CD4-positive, alpha-beta T cell (primary cell): ENCODE measurements at regions not wholly inside any gene's neighbourhood (a gene's known extent, or its start where the extent isn't known, plus 50 kb on each side); places are given as distances from the start of the nearest gene placed in this dataset.

Source experiments
- ATAC-seq: fragments of 200-7000 bp; cut with Tn5 transposase; one replicate; pipeline ENCODE4 v1.10.0; 2022; ENCODE audit warnings: mild to moderate bottlenecking; ENCODE audit not compliant: poor library complexity
- CTCF ChIA-PET: fragments of 350-600 bp; sonication (Branson Sonifier 250); formaldehyde crosslinking; loops from one replicate; lab custom pipeline; 2021; ENCODE audit warnings: antibody characterized with exemption, inconsistent platforms; lab: Charles Lee
- POLR2A ChIA-PET: fragments of 350-600 bp; sonication (Branson Sonifier 250); formaldehyde crosslinking; loops from one replicate; lab custom pipeline; 2021; ENCODE audit warnings: antibody characterized with exemption, inconsistent platforms; lab: Charles Lee
- DNase-seq, 14 experiments: peaks; one replicate each; pipeline ENCODE4 v3.0.0-alpha.2; 2013 to 2020; ENCODE audit warnings: mixed read lengths in 2 of 14
- H3K27ac ChIP-seq, 2 donors: one replicate each; pipeline versions ENCODE4 v1.5.1 to v1.7.0; 2013; ENCODE audit warnings: low read length in 2 of 2, low read depth in 1 of 2, mild to moderate bottlenecking in 1 of 2
- H3K27me3 ChIP-seq, 2 experiments: 1 replicate in 1 of 2; 2 replicates in 1 of 2; pipeline versions ENCODE4 v1.6.1 to v1.7.0; 2013; ENCODE audit warnings: low read length in 2 of 2, control low read depth in 1 of 2, mild to moderate bottlenecking in 1 of 2, moderate library complexity in 1 of 2; ENCODE audit not compliant: insufficient read depth in 2 of 2, control insufficient read depth in 1 of 2
- H3K36me3 ChIP-seq: one replicate; pipeline ENCODE4 v1.6.1; 2013; ENCODE audit warnings: low read length, control low read depth; ENCODE audit not compliant: insufficient read depth
- H3K4me1 ChIP-seq: one replicate; pipeline ENCODE4 v1.6.1; 2013; ENCODE audit warnings: low read length, control low read depth; ENCODE audit not compliant: insufficient read depth
- H3K4me3 ChIP-seq: one replicate; pipeline ENCODE4 v1.5.1; 2013; ENCODE audit warnings: mild to moderate bottlenecking, low read length, moderate library complexity
- H3K9me3 ChIP-seq, 2 experiments: 1 replicate in 1 of 2; 2 replicates in 1 of 2; pipeline versions ENCODE4 v1.6.1 to v1.7.0; 2013; ENCODE audit warnings: low read length in 2 of 2, mild to moderate bottlenecking in 2 of 2, control low read depth in 1 of 2, moderate library complexity in 1 of 2; ENCODE audit not compliant: control insufficient read depth in 1 of 2, insufficient read depth in 1 of 2
- H3K27ac Mint-ChIP-seq: one replicate; pipeline ENCODE4 v1.8.0; 2020; ENCODE audit warnings: mixed read lengths
- H3K27me3 Mint-ChIP-seq: one replicate; pipeline ENCODE4 v1.8.0; 2021; ENCODE audit warnings: mixed read lengths
- H3K36me3 Mint-ChIP-seq: one replicate; pipeline ENCODE4 v1.8.0; 2021; ENCODE audit warnings: low read depth, mixed read lengths
- H3K4me1 Mint-ChIP-seq: one replicate; pipeline ENCODE4 v1.8.0; 2021; ENCODE audit warnings: low read depth, mixed read lengths
- H3K4me3 Mint-ChIP-seq: one replicate; pipeline ENCODE4 v1.8.0; 2020; ENCODE audit warnings: mild to moderate bottlenecking, mixed read lengths
- H3K9me3 Mint-ChIP-seq: one replicate; pipeline ENCODE4 v1.8.0; 2020; ENCODE audit warnings: mixed read lengths
- CTCF ChIP-seq: fragments of 200-600 bp; IDR thresholded peaks from one replicate; pipeline ENCODE4 v1.8.0; 2022; ENCODE audit warnings: antibody characterized with exemption, mild to moderate bottlenecking
- intact Hi-C, 2 experiments: fragments of 100-400 bp; cut with DNase I in 1 of 2; cut with micrococcal nuclease in 1 of 2; formaldehyde crosslinking; loops; one replicate each; pipeline versions ENCODE4 v1.15.1 to v1.9.0; 2023 to 2025; cut with DNase I, micrococcal nuclease

- no peaks in the 10 kb centered on the region for H3K27me3 ChIP-seq
- peaks cover 28% of the 10 kb centered on the region for H3K9me3 Mint-ChIP-seq
- no peak for ATAC-seq
Observed at GRCh38 chr19:56987184-56987583, 132.6 kb upstream of the USP29 start.

GRCh38 chr19:56988299-56988698, 131.5 kb upstream of the USP29 start:
- peaks cover 32% of the 10 kb centered on the region for H3K9me3 Mint-ChIP-seq
- H3K27ac ChIP-seq, result no peak overlapping the region
- no peak overlapping the region for H3K27ac Mint-ChIP-seq
- ATAC-seq (no peak), DNase-seq (no peak)
- H3K9me3 ChIP-seq, result peaks cover 38 to 72% of the 10 kb centered on the region in 2 experiments
- CTCF ChIA-PET, result no interaction called here
- H3K4me3 ChIP-seq, result no peak overlapping the region
- H3K27me3 ChIP-seq, result no peaks in the 10 kb centered on the region
- peaks cover 26% of the 10 kb centered on the region for H3K36me3 Mint-ChIP-seq
- no peaks in the 10 kb centered on the region for H3K27me3 Mint-ChIP-seq
- no peaks in the 10 kb centered on the region for H3K4me1 Mint-ChIP-seq
- TF ChIP-seq CTCF, result no peak
- H3K4me1 ChIP-seq, result no peaks in the 10 kb centered on the region
- H3K4me3 Mint-ChIP-seq, result no peak overlapping the region
- intact Hi-C loops, result no loop called here
- POLR2A ChIA-PET, result no interaction called here
- H3K36me3 ChIP-seq, result no peaks in the 10 kb centered on the region

More at GRCh38 chr19:56987184-56987583, 132.6 kb upstream of the USP29 start:
- Mint-ChIP-seq H3K27me3 (no peaks in the 10 kb centered on the region), H3K4me3 (no peak overlapping the region), H3K4me1 (no peaks in the 10 kb centered on the region), H3K36me3 (peaks cover 21% of the 10 kb centered on the region), H3K27ac (no peak overlapping the region)
- DNase-seq, result no peak
- ChIA-PET CTCF (no interaction called here), POLR2A (no interaction called here)
- TF ChIP-seq CTCF, result no peak
- intact Hi-C loops, result no loop called here
- H3K36me3 ChIP-seq, result no peaks in the 10 kb centered on the region
- peaks cover 38 to 68% of the 10 kb centered on the region in 2 experiments for H3K9me3 ChIP-seq
- no peaks in the 10 kb centered on the region for H3K4me1 ChIP-seq
- no peak overlapping the region for H3K4me3 ChIP-seq
- no peak overlapping the region for H3K27ac ChIP-seq

- DNase-seq, result no peak
- H3K4me1 ChIP-seq, result no peaks in the 10 kb centered on the region
- Mint-ChIP-seq H3K9me3 (peaks cover 25% of the 10 kb centered on the region), H3K4me1 (no peaks in the 10 kb centered on the region), H3K27me3 (no peaks in the 10 kb centered on the region), H3K4me3 (no peak overlapping the region), H3K36me3 (peaks cover 19% of the 10 kb centered on the region), H3K27ac (no peak overlapping the region)
- ChIA-PET CTCF (no interaction called here), POLR2A (no interaction called here)
- ATAC-seq, result no peak
- H3K4me3 ChIP-seq, result no peak overlapping the region
- no peaks in the 10 kb centered on the region for H3K27me3 ChIP-seq
- H3K36me3 ChIP-seq, result no peaks in the 10 kb centered on the region
- intact Hi-C loops, result no loop called here
- H3K27ac ChIP-seq, result no peak overlapping the region
- peaks cover 31 to 80% of the 10 kb centered on the region in 2 experiments for H3K9me3 ChIP-seq
- no peak for TF ChIP-seq CTCF
Observed at GRCh38 chr19:56991912-56992311, 127.9 kb upstream of the USP29 start.
